IgD-negative memory B cell (primary cell): ENCODE measurements at regions not wholly inside any gene's neighbourhood (a gene's known extent, or its start where the extent isn't known, plus 50 kb on each side); places are given as distances from the start of the nearest gene placed in this dataset.

Experiments used
- H3K27ac Mint-ChIP-seq, 3 donors: one replicate each; pipeline ENCODE4 v1.8.0; 2020 to 2022; ENCODE audit warnings: mild to moderate bottlenecking in 3 of 3, mixed read lengths in 3 of 3, moderate library complexity in 1 of 3
- H3K27me3 Mint-ChIP-seq: one replicate; pipeline ENCODE4 v1.8.0; 2021; ENCODE audit warnings: mixed read lengths
- H3K36me3 Mint-ChIP-seq: one replicate; pipeline ENCODE4 v1.8.0; 2020; ENCODE audit warnings: mild to moderate bottlenecking, mixed read lengths
- H3K4me1 Mint-ChIP-seq, 3 donors: one replicate each; pipeline ENCODE4 v1.8.0; 2020 to 2022; ENCODE audit warnings: mixed read lengths in 3 of 3, mild to moderate bottlenecking in 1 of 3
- H3K4me3 Mint-ChIP-seq, 4 donors: one replicate each; pipeline ENCODE4 v1.8.0; 2020 to 2022; ENCODE audit warnings: mild to moderate bottlenecking in 4 of 4, mixed read lengths in 4 of 4, moderate library complexity in 3 of 4
- H3K9me3 Mint-ChIP-seq, 3 donors: one replicate each; pipeline ENCODE4 v1.8.0; 2020 to 2021; ENCODE audit warnings: mixed read lengths in 3 of 3, mild to moderate bottlenecking in 1 of 3

DNA sequence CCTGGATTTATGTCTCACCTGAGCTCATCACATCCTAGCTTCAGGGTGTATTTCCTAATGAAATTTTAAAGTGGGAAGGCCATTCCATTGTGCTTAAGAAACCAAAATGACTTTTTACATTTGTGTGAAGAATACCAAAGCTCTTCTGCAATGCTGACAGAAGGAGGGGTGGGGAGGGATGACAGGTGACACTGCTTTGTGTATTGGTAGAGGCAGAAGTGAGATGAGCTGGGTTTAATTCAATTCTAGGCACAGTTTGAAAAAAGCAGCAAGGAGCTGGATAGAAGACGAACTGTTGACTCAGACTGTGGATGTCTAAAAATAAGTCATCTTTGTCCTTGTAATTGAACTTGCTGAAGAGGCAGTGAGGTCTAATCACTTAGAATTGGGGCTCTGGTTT, 710.3 kb upstream of the KIRREL3 start:
- H3K4me1 Mint-ChIP-seq = no peaks in the 10 kb centered on the region
- no peaks in the 10 kb centered on the region for H3K36me3 Mint-ChIP-seq
- H3K27ac Mint-ChIP-seq = no peak overlapping the region
- H3K9me3 Mint-ChIP-seq = peaks cover 0 to 3% (median 2%) of the 10 kb centered on the region in 3 donors
- no peaks in the 10 kb centered on the region for H3K27me3 Mint-ChIP-seq
- H3K4me3 Mint-ChIP-seq = no peak overlapping the region

DNA sequence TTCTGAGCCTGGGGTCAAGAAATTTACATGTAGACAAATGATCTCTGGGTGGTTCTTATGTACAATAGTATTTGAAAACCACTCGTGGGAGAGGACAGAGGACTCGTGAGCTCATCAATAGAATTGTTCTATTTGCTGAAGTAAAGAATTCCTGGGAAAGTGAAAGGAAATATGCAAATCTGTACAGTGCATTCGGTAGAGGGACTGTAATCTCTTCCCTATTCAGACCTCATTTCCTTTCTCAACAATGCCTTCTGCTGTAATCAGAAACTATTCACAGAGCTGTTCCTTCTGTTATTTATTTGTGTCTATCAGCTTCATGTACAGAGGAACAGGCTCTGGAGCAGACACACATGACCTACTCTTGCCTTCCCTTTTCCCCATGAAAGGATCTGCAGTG, 709.4 kb upstream of the KIRREL3 start:
- peaks cover 0 to 4% (median 3%) of the 10 kb centered on the region in 3 donors for H3K9me3 Mint-ChIP-seq
- H3K27ac Mint-ChIP-seq = no peak overlapping the region
- H3K27me3 Mint-ChIP-seq = no peaks in the 10 kb centered on the region
- no peaks in the 10 kb centered on the region for H3K36me3 Mint-ChIP-seq
- no peaks in the 10 kb centered on the region for H3K4me1 Mint-ChIP-seq
- H3K4me3 Mint-ChIP-seq = no peak overlapping the region

DNA sequence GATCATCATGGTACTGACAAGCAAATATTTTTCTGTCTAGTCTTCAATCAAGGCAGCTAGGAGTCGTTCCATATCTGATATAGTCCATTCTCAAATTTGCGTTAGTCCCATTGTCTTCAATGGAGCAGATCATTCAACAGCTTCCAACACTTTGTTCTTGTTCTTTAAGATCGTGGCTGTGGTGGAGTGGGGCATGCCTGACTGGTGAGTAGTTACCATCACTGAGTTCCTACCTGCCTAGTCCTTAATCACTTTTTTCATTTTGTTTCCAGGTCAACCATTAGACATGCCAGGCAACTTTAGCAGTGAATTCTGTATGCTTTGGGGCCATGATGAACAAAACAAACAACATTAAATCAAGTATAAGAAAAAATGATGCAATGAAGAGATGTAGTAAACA, 693.1 kb upstream of the KIRREL3 start:
- Mint-ChIP-seq H3K27ac (no peak overlapping the region), H3K36me3 (no peaks in the 10 kb centered on the region), H3K27me3 (no peaks in the 10 kb centered on the region), H3K4me1 (no peaks in the 10 kb centered on the region), H3K4me3 (no peak overlapping the region), H3K9me3 (peaks cover 0 to 3% (median 1%) of the 10 kb centered on the region in 3 donors)

DNA sequence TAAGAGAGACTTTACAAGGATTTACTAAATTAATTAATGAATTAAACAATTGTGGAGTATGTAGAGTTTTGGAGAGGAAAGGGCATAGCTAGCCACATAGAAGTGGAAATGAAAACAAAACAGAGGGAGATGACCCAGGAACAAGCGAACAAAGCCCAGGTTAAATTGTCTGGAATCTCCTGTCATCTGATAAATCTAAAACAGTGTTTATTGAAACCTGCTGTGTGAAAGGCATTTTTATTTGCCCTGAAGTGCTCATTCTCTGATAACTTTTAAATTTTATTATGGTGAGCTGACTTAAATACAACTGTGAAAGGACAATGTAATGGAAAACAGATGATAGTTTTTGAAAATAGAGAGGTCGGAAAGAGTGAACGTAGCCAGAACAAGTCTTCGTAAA, 682.8 kb upstream of the KIRREL3 start:
- Mint-ChIP-seq H3K36me3 (no peaks in the 10 kb centered on the region), H3K4me1 (no peaks in the 10 kb centered on the region)

GRCh38 chr11:127679816-127680545, 679.4 kb upstream of the KIRREL3 start:
- H3K27me3 Mint-ChIP-seq = peaks cover 2% of the 10 kb centered on the region
- H3K36me3 Mint-ChIP-seq = no peaks in the 10 kb centered on the region
- H3K4me1 Mint-ChIP-seq = no peaks in the 10 kb centered on the region
- H3K27ac Mint-ChIP-seq = no peak overlapping the region
- H3K4me3 Mint-ChIP-seq = no peak overlapping the region
- peaks cover 3 to 6% (median 3%) of the 10 kb centered on the region in 3 donors for H3K9me3 Mint-ChIP-seq

More for the DNA sequence above, 682.8 kb upstream of the KIRREL3 start:
- Mint-ChIP-seq H3K9me3 (peaks cover 2 to 3% (median 3%) of the 10 kb centered on the region in 3 donors), H3K27ac (no peak overlapping the region), H3K4me3 (no peak overlapping the region), H3K27me3 (no peaks in the 10 kb centered on the region)

GRCh38 chr11:127678631-127679030, 678.1 kb upstream of the KIRREL3 start:
- Mint-ChIP-seq H3K4me1 (no peaks in the 10 kb centered on the region), H3K27me3 (peaks cover 2% of the 10 kb centered on the region), H3K27ac (no peak overlapping the region), H3K36me3 (no peaks in the 10 kb centered on the region), H3K9me3 (peaks cover 3 to 6% (median 3%) of the 10 kb centered on the region in 3 donors), H3K4me3 (no peak overlapping the region)

DNA sequence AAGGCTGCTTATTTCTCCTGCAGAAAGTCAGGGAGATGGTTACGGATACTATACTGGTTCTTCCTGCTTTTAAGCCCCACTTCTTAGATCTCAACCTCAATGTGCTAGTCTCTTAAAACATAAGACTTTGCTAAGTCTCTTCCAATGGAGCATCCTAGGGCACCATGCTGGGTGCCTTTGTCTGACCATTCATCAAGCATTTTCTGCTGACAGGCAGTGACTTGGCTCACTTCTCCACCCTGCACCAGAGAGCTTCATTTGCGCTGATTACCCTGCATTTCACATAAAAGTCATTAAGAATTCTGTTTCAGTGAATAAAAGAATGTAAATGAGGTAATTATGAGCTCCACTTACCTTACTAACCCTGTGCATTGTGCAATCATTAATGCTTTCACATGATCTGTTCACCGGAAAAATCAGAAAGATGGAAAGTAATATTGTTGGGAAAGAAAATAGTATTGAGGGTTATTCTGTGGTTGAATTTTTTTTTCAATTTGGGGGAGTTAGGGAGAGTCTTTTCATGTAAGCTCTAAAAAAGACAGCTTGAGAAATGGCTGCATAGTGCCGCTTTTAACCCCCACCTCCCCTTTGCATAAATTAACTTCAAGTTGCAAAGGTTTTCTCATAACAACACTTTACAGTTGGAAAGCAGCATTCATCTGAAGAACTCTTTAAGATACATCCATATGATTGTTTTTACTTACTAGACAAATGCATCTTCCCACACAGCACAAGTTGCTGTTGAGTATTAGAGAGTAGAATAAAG, 677.3 kb upstream of the KIRREL3 start:
- Mint-ChIP-seq H3K27me3 (peaks cover 2% of the 10 kb centered on the region), H3K4me3 (no peak overlapping the region), H3K4me1 (no peaks in the 10 kb centered on the region), H3K9me3 (peaks cover 6 to 7% (median 7%) of the 10 kb centered on the region in 3 donors), H3K27ac (no peak overlapping the region), H3K36me3 (no peaks in the 10 kb centered on the region)

DNA sequence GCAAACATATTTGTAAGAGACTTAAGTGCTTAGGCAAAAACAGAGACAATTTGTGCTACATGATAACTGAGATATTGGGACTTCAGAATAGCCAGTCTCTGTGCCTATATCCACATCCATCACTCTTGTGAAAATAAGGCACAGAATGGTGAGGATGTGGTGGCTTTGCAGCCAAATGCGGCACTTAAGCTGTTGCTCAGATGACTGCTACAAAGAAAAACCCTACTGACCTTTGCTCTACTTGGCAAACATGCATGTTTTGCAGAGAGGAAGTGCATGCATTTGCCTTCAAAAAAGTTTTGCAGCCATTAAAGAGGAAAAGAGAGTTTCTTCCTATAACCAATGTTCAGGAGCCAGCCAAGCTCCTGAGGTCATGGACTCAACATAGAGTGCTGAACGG, 675.0 kb upstream of the KIRREL3 start:
- Mint-ChIP-seq H3K4me1 (no peaks in the 10 kb centered on the region), H3K36me3 (no peaks in the 10 kb centered on the region), H3K9me3 (peaks cover 5 to 7% (median 6%) of the 10 kb centered on the region in 3 donors), H3K27me3 (peaks cover 2% of the 10 kb centered on the region), H3K27ac (no peak overlapping the region), H3K4me3 (no peak overlapping the region)

- Mint-ChIP-seq H3K9me3 (peaks cover 5 to 7% (median 6%) of the 10 kb centered on the region in 3 donors), H3K36me3 (no peaks in the 10 kb centered on the region), H3K4me3 (no peak overlapping the region), H3K27ac (no peak overlapping the region), H3K4me1 (no peaks in the 10 kb centered on the region), H3K27me3 (peaks cover 2% of the 10 kb centered on the region)
Measured at GRCh38 chr11:127674754-127675153, 674.2 kb upstream of the KIRREL3 start.

DNA sequence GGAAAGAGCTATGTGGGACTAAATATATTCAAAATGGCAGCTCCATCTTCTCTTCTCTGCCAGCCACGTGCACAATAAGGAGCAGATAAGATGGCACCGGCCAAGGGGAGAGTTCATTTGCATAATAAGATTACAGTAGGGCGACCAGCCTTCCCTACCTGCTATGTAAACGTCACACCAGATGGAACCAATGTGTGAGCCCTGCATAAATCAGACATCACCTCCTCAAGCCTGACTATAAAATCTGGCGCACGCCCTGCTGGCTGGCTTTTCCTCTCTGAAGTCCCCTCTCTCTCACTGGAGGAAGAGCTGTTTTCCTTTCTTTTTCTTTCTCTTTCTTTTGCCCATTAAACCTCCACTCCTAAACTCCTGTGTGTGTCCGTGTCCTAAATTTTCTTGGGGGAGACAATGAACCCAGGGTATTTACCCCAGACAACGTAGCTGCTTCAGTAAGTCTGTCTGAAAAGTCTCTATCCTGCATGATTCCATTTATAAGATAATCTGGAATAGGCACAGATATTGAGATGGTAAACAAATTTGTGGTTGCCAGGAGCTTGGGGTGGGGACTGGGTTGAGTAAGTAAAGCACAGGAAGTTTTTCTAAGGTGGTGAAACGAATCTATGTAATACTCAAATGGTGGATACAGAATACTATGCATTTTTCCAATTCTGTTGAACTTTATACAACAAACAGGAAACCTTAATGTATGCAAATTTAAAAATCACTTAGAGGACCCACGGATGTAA, 670.0 kb upstream of the KIRREL3 start:
- H3K27me3 Mint-ChIP-seq = no peaks in the 10 kb centered on the region
- peaks cover 6 to 8% (median 7%) of the 10 kb centered on the region in 3 donors for H3K9me3 Mint-ChIP-seq
- H3K4me1 Mint-ChIP-seq = no peaks in the 10 kb centered on the region
- no peak overlapping the region for H3K4me3 Mint-ChIP-seq
- H3K36me3 Mint-ChIP-seq = no peaks in the 10 kb centered on the region
- H3K27ac Mint-ChIP-seq = no peak overlapping the region

GRCh38 chr11:127656116-127656836, 655.7 kb upstream of the KIRREL3 start:
- Mint-ChIP-seq H3K4me1 (no peaks in the 10 kb centered on the region), H3K4me3 (no peak overlapping the region), H3K27ac (no peak overlapping the region), H3K27me3 (no peaks in the 10 kb centered on the region), H3K36me3 (peaks cover 1% of the 10 kb centered on the region), H3K9me3 (peaks cover 3 to 9% (median 4%) of the 10 kb centered on the region in 3 donors)

DNA sequence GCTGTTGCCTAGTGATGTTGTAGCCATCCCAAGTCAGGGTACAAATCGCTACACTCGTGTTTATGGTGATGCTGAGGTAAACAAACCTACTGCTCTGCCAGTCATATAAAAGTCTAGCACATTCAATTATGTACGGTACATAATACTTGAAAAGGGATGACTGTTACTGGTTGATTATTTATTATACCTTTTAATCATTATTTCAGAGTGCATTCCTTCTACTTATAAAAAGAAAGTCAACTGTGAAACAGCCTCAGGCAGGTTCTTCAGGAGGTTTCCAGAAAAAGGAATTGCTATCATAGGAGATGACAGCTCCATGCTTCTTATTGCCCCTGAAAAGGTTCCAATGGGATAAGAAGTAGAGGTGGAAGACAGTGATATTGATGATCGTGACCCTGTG, 652.5 kb upstream of the KIRREL3 start:
- Mint-ChIP-seq H3K27ac (no peak overlapping the region), H3K4me3 (no peak overlapping the region), H3K27me3 (no peaks in the 10 kb centered on the region), H3K9me3 (peaks cover 0 to 3% (median 0%) of the 10 kb centered on the region in 3 donors), H3K36me3 (peaks cover 1% of the 10 kb centered on the region), H3K4me1 (no peaks in the 10 kb centered on the region)

- Mint-ChIP-seq H3K4me3 (no peak overlapping the region), H3K9me3 (peaks cover 0 to 3% (median 0%) of the 10 kb centered on the region in 3 donors), H3K36me3 (no peaks in the 10 kb centered on the region)
Measured at GRCh38 chr11:127651888-127652221, 651.3 kb upstream of the KIRREL3 start.

GRCh38 chr11:127651175-127651887, 650.8 kb upstream of the KIRREL3 start:
- H3K9me3 Mint-ChIP-seq = peaks cover 0 to 3% (median 0%) of the 10 kb centered on the region in 3 donors
- no peaks in the 10 kb centered on the region for H3K4me1 Mint-ChIP-seq
- no peak overlapping the region for H3K27ac Mint-ChIP-seq
- no peaks in the 10 kb centered on the region for H3K36me3 Mint-ChIP-seq
- H3K4me3 Mint-ChIP-seq = no peak overlapping the region
- no peaks in the 10 kb centered on the region for H3K27me3 Mint-ChIP-seq

More at GRCh38 chr11:127651888-127652221, 651.3 kb upstream of the KIRREL3 start:
- no peaks in the 10 kb centered on the region for H3K27me3 Mint-ChIP-seq
- H3K27ac Mint-ChIP-seq = no peak overlapping the region
- H3K4me1 Mint-ChIP-seq = no peaks in the 10 kb centered on the region
